Mesenchymal stem cell (in vitro differentiated cells and primary cell): ENCODE measurements at regions not wholly inside any gene's neighbourhood (a gene's known extent, or its start where the extent isn't known, plus 50 kb on each side); places are given as distances from the start of the nearest gene placed in this dataset.
A peak's percentile ranks its signal among the peaks of the same experiment; 100 is the strongest.

Source experiments
- DNase-seq: peaks from one replicate; pipeline ENCODE4 v3.0.0-alpha.2; 2013
- H2AFZ ChIP-seq: one replicate; pipeline ENCODE4 v1.6.1; 2013; ENCODE audit warnings: low read depth, mild to moderate bottlenecking, control low read depth, inconsistent platforms, low read length, moderate library complexity
- H2AK5ac ChIP-seq: 2 replicates; pipeline ENCODE4 v1.6.1; 2013; ENCODE audit warnings: low read length, moderate library complexity, mild to moderate bottlenecking, inconsistent platforms; ENCODE audit not compliant: severe bottlenecking
- H2BK120ac ChIP-seq: one replicate; pipeline ENCODE4 v1.6.1; 2013; ENCODE audit warnings: low read depth, mild to moderate bottlenecking, inconsistent platforms, low read length, moderate library complexity
- H2BK12ac ChIP-seq, 2 experiments: one replicate each; pipeline ENCODE4 v1.6.1; 2013; ENCODE audit warnings: inconsistent platforms in 2 of 2, low read length in 2 of 2, mild to moderate bottlenecking in 2 of 2, moderate library complexity in 2 of 2, control low read depth in 1 of 2
- H2BK15ac ChIP-seq: one replicate; pipeline ENCODE4 v1.6.1; 2013; ENCODE audit warnings: mild to moderate bottlenecking, low read depth, inconsistent platforms; ENCODE audit not compliant: poor library complexity, severe bottlenecking
- H2BK5ac ChIP-seq: 2 replicates; pipeline ENCODE4 v1.6.1; 2013; ENCODE audit warnings: low read depth, mild to moderate bottlenecking, low read length, control low read depth, inconsistent platforms; ENCODE audit not compliant: poor library complexity, severe bottlenecking
- H3K14ac ChIP-seq, 2 experiments: one replicate each; pipeline ENCODE4 v1.6.1; 2013; ENCODE audit warnings: inconsistent platforms in 2 of 2, low read length in 2 of 2, control low read depth in 1 of 2, mild to moderate bottlenecking in 1 of 2, moderate library complexity in 1 of 2
- H3K18ac ChIP-seq, 2 experiments: one replicate each; pipeline ENCODE4 v1.6.1; 2013; ENCODE audit warnings: inconsistent platforms in 2 of 2, low read length in 2 of 2, control low read depth in 1 of 2, low read depth in 1 of 2, mild to moderate bottlenecking in 1 of 2
- H3K23ac ChIP-seq, 2 experiments: one replicate each; pipeline ENCODE4 v1.6.1; 2013; ENCODE audit warnings: inconsistent platforms in 2 of 2, low read length in 2 of 2, mild to moderate bottlenecking in 2 of 2, moderate library complexity in 2 of 2, control low read depth in 1 of 2
- H3K27ac ChIP-seq: 2 replicates; pipeline ENCODE4 v1.5.1; 2013; ENCODE audit warnings: mild to moderate bottlenecking, moderate library complexity, low read length, control low read depth, inconsistent platforms; ENCODE audit not compliant: poor library complexity, severe bottlenecking
- H3K27me3 ChIP-seq, 2 experiments: 2 replicates each; pipeline versions ENCODE4 v1.6.1 to v1.7.0; 2013; ENCODE audit warnings: low read length in 2 of 2, mild to moderate bottlenecking in 2 of 2, moderate library complexity in 2 of 2, control low read depth in 1 of 2, inconsistent platforms in 1 of 2; ENCODE audit not compliant: control insufficient read depth in 1 of 2, insufficient read depth in 1 of 2
- H3K36me3 ChIP-seq, 2 experiments: 2 replicates each; pipeline versions ENCODE4 v1.6.1 to v1.7.0; 2013; ENCODE audit warnings: low read length in 2 of 2, control low read depth in 1 of 2, inconsistent platforms in 1 of 2, low read depth in 1 of 2, mild to moderate bottlenecking in 1 of 2; ENCODE audit not compliant: insufficient read depth in 2 of 2, control insufficient read depth in 1 of 2
- H3K4ac ChIP-seq, 2 experiments: one replicate each; pipeline ENCODE4 v1.6.1; 2013; ENCODE audit warnings: inconsistent platforms in 2 of 2, low read length in 2 of 2, mild to moderate bottlenecking in 2 of 2, moderate library complexity in 2 of 2, control low read depth in 1 of 2, low read depth in 1 of 2
- H3K4me1 ChIP-seq: 2 replicates; pipeline ENCODE4 v1.6.1; 2013; ENCODE audit warnings: low read depth, low read length, control low read depth; ENCODE audit not compliant: control insufficient read depth, insufficient read depth
- H3K4me2 ChIP-seq: 2 replicates; pipeline ENCODE4 v1.6.1; 2013; ENCODE audit warnings: low read length, mild to moderate bottlenecking, inconsistent platforms; ENCODE audit not compliant: poor library complexity, severe bottlenecking
- H3K4me3 ChIP-seq, 2 experiments: 2 replicates each; pipeline versions ENCODE4 v1.5.1 to v1.7.0; 2013; ENCODE audit warnings: low read length in 2 of 2, mild to moderate bottlenecking in 2 of 2, control low read depth in 1 of 2, low read depth in 1 of 2; ENCODE audit not compliant: insufficient read depth in 1 of 2
- H3K79me1 ChIP-seq: replicated peaks from 2 replicates; pipeline ENCODE4 v1.6.1; 2013; ENCODE audit warnings: mild to moderate bottlenecking, control low read depth, low read length, inconsistent platforms; ENCODE audit not compliant: poor library complexity, severe bottlenecking
- H3K9ac ChIP-seq: 2 replicates; pipeline ENCODE4 v1.7.0; 2013; ENCODE audit warnings: mild to moderate bottlenecking, low read length, moderate library complexity
- H3K9me3 ChIP-seq: 2 replicates; pipeline ENCODE4 v1.7.0; 2013; ENCODE audit warnings: mild to moderate bottlenecking, low read length; ENCODE audit not compliant: control insufficient read depth
- H4K8ac ChIP-seq: one replicate; pipeline ENCODE4 v1.6.1; 2013; ENCODE audit warnings: inconsistent platforms, mild to moderate bottlenecking, low read length, moderate library complexity
- H4K91ac ChIP-seq: one replicate; pipeline ENCODE4 v1.6.1; 2013; ENCODE audit warnings: mild to moderate bottlenecking, low read length, inconsistent platforms
- WGBS: methylation state at CpG from one replicate; pipeline ENCODE4 v1.1.7; 2013; ENCODE audit warnings: mixed read lengths; 5-methylcytosine and 5-hydroxymethylcytosine counted together

GRCh38 chr4:128596853-128597252, 212.6 kb upstream of the JADE1 start:
- no peak overlapping the region for H4K91ac ChIP-seq
- no peak overlapping the region for H3K14ac ChIP-seq
- peak overlapping the region; percentile 80 for H2AK5ac ChIP-seq
- H2BK5ac ChIP-seq, result no peak overlapping the region
- H3K79me1 ChIP-seq, result peaks cover 4% of the 10 kb centered on the region
- H3K23ac ChIP-seq, result no peak overlapping the region
- no peaks in the 10 kb centered on the region for H3K36me3 ChIP-seq
- DNase-seq, result peak; percentile 83
- WGBS, result 0% methylated on average over 1 of the region's 2 CpGs
- no peak overlapping the region for H3K9ac ChIP-seq
- H3K27me3 ChIP-seq, result no peaks in the 10 kb centered on the region
- H3K9me3 ChIP-seq, result peaks cover 10% of the 10 kb centered on the region
- peak overlapping the region; percentile 6 for H3K27ac ChIP-seq
- H2BK120ac ChIP-seq, result no peak overlapping the region
- no peak overlapping the region for H2AFZ ChIP-seq
- no peak overlapping the region for H3K18ac ChIP-seq
- no peak overlapping the region for H2BK12ac ChIP-seq
- no peak overlapping the region for H3K4me3 ChIP-seq
- H3K4ac ChIP-seq, result no peak overlapping the region
- H3K4me1 ChIP-seq, result peaks cover 18% of the 10 kb centered on the region
- no peak overlapping the region for H2BK15ac ChIP-seq
- no peak overlapping the region for H3K4me2 ChIP-seq
- H4K8ac ChIP-seq, result no peak overlapping the region

DNA sequence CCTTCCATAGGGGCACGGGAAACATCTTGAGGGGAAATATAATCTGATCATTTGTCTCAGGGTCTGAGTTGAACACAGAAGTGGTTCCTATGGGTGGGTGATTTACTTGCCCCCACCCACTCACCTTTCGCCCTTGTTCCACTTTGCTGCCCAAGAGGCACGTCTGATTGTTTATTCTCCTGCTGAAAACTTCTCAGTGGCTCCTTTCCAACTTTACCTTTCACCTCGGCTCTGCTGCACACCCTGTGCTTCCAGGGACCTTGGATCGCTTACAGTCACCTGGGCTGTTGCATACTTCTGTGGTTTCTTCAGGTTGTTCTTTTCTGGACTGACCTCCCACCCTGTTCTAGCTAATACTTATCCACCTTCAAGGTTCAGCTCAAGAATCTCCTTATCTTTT, 213.4 kb upstream of the JADE1 start:
- Histone ChIP-seq H3K27ac (peak overlapping the region; percentile 18), H3K4me2 (no peak overlapping the region), H3K36me3 (no peaks in the 10 kb centered on the region), H3K9ac (no peak overlapping the region), H3K23ac (no peak overlapping the region), H3K79me1 (peaks cover 4% of the 10 kb centered on the region), H2BK12ac (peak overlapping the region; percentile 88 to 98), H2BK5ac (no peak overlapping the region), H3K9me3 (peaks cover 10% of the 10 kb centered on the region), H2BK120ac (peak overlapping the region; percentile 64), H3K27me3 (peaks cover 0 to 2% of the 10 kb centered on the region in 2 experiments), H3K4ac (peak overlapping the region; percentile 89 to 98), H4K8ac (peak overlapping the region; percentile 19), H4K91ac (peak overlapping the region; percentile 18), H2BK15ac (peak overlapping the region; percentile 78), H3K14ac (no peak overlapping the region), H3K18ac (peak overlapping the region; percentile 52 to 72), H3K4me1 (peaks cover 17% of the 10 kb centered on the region), H2AK5ac (peak overlapping the region; percentile 24), H2AFZ (no peak overlapping the region), H3K4me3 (no peak overlapping the region)
- WGBS, result 85% methylated on average over 5 of the region's 5 CpGs
- DNase-seq, result no peak

DNA sequence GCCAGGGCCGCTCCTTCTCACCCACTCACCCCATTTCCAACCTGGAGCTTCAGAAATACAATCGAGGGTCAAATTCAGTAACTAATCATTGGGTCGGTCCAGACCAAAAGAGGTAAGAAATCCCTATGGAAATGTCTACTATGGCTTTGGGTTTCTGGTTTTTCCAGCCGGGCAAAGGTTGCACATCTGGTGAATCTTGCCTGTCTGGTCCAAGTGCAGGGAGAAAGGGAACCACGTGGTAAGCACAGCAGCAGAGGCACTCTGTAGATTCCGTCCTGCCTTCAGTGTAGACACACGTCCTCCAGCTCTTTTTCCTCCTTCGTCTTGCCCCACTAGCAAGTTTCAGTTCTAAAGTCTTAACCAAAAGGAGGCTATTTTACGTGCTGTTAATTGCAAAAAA, 218.0 kb upstream of the JADE1 start:
- peaks cover 10% of the 10 kb centered on the region for H3K9me3 ChIP-seq
- H2BK120ac ChIP-seq, result no peak overlapping the region
- H3K4me3 ChIP-seq, result no peak overlapping the region
- no peak overlapping the region for H3K9ac ChIP-seq
- H3K14ac ChIP-seq, result no peak overlapping the region
- no peak overlapping the region for H3K4ac ChIP-seq
- no peak overlapping the region for H2BK5ac ChIP-seq
- peak; percentile 17 for DNase-seq
- no peak overlapping the region for H4K91ac ChIP-seq
- WGBS, result 83% methylated on average over 8 of the region's 9 CpGs
- H3K4me1 ChIP-seq, result peaks cover 3% of the 10 kb centered on the region
- H2BK15ac ChIP-seq, result no peak overlapping the region
- no peak overlapping the region for H3K27ac ChIP-seq
- peaks cover 0 to 2% of the 10 kb centered on the region in 2 experiments for H3K27me3 ChIP-seq
- H2BK12ac ChIP-seq, result peak overlapping the region in 1 of 2 experiments; percentile 21
- H2AFZ ChIP-seq, result no peak overlapping the region
- no peak overlapping the region for H4K8ac ChIP-seq
- no peak overlapping the region for H2AK5ac ChIP-seq
- no peak overlapping the region for H3K23ac ChIP-seq
- H3K4me2 ChIP-seq, result no peak overlapping the region
- H3K79me1 ChIP-seq, result no peaks in the 10 kb centered on the region
- H3K36me3 ChIP-seq, result no peaks in the 10 kb centered on the region
- H3K18ac ChIP-seq, result peak overlapping the region in 1 of 2 experiments; percentile 9

- Histone ChIP-seq H3K79me1 (no peaks in the 10 kb centered on the region), H2BK15ac (no peak overlapping the region), H3K4me3 (no peak overlapping the region), H2AK5ac (no peak overlapping the region), H3K14ac (no peak overlapping the region), H2BK5ac (no peak overlapping the region), H3K4me2 (no peak overlapping the region), H3K27ac (no peak overlapping the region), H4K91ac (no peak overlapping the region), H3K18ac (no peak overlapping the region), H3K4me1 (no peaks in the 10 kb centered on the region), H3K27me3 (peaks cover 0 to 2% of the 10 kb centered on the region in 2 experiments), H3K36me3 (no peaks in the 10 kb centered on the region), H3K9ac (no peak overlapping the region), H2BK12ac (no peak overlapping the region), H3K4ac (no peak overlapping the region), H2AFZ (no peak overlapping the region), H3K9me3 (peaks cover 10% of the 10 kb centered on the region), H4K8ac (no peak overlapping the region), H3K23ac (no peak overlapping the region), H2BK120ac (no peak overlapping the region)
- 94% methylated on average over 3 of the region's 3 CpGs for WGBS
- DNase-seq, result no peak
Measured at GRCh38 chr4:128590773-128591172, 218.7 kb upstream of the JADE1 start.
